Activated T-helper 1 cell treated with Interleukin-2 at 50 U/mL for 16 hours (primary cell): ENCODE measurements at regions not wholly inside any gene's neighbourhood (a gene's known extent, or its start where the extent isn't known, plus 50 kb on each side); places are given as distances from the start of the nearest gene placed in this dataset.
A peak's percentile ranks its signal among the peaks of the same experiment; 100 is the strongest.
"Not testable (repeated sequence)": the region's sequence is repeated elsewhere in the genome, so short reads cannot be mapped to it uniquely, and the experiment has no call there.

Experiments used
- DNase-seq: peaks from one replicate; pipeline ENCODE4 v3.0.0-alpha.2; 2020; ENCODE audit warnings: low read depth

DNA sequence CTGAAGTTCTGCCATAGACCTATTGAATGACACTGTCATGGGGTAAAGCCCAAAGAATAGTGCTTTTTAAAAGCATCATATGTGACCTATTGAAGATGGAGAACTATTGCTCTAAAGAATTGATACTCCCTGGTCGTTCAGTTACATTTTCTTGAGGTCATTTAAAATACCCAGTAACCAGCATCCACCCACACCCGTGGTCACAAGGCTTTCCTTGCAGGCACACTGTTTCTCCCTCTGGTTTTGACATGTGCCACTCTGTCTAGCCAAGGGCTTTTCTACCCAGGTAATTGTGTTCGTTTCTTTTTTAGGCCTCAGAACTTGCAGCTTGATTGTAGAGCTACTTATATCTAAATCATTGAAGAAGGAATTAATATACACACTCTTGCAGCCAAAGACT, 68.3 kb upstream of the LYZL2 start:
- DNase-seq, result no peak

DNA sequence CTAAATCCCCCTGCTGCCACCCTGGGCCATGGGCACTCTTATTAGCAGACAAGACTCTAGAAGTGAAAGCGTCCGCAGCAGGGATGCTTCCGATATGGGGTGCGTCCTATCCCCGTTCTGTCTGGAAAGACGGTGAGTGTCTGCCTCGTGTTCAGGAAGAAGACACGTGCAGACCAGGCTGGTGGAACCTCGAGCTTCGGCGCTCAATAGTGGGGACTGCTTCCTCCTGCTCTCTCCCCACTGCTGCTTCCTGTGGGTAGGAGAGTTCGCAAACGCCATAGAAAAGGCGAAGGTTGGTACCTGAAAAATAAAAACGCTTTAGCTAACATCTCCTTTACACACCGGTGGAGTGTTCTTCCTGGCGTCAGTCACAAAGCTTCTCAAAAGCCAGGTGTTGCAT, 67.7 kb upstream of the LYZL2 start:
- DNase-seq, result not testable (repeated sequence)

DNA sequence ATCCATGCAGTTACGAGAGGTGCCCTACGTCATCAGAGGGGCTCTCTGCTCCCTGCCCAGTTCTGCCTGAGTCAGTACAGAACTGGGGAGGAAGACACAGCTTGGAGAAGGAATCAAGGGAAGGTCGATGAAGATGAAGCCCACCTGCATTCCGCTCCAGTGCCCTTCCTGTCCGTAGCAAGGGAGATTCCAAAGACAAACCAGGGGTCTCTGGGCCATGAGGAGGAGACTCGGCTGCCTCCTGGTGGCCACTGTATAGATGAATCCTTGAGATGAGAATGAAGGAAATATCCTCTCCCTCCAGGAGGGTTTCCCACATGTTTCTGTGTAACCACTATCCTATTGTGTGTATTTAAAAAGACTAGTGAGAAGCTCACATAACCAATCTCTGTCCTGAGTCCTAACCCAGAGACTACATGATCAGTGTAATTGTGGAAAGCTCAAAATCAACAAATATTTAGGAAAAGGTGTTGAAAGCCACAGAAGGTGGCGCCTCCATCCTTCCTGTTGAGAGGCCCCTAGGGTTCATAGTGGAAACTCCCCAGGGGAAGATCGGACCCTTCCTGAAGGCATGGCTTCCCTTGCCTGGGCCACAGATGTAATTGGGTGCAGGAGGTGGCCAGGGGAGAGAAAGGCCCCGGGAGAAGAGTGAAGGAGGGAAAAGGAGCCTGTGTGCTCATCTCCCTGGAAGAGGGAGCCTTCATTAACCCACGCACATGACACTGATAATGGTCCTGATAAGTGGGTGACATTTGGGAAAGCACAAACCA, 67.0 kb upstream of the LYZL2 start:
- not testable (repeated sequence) for DNase-seq

DNA sequence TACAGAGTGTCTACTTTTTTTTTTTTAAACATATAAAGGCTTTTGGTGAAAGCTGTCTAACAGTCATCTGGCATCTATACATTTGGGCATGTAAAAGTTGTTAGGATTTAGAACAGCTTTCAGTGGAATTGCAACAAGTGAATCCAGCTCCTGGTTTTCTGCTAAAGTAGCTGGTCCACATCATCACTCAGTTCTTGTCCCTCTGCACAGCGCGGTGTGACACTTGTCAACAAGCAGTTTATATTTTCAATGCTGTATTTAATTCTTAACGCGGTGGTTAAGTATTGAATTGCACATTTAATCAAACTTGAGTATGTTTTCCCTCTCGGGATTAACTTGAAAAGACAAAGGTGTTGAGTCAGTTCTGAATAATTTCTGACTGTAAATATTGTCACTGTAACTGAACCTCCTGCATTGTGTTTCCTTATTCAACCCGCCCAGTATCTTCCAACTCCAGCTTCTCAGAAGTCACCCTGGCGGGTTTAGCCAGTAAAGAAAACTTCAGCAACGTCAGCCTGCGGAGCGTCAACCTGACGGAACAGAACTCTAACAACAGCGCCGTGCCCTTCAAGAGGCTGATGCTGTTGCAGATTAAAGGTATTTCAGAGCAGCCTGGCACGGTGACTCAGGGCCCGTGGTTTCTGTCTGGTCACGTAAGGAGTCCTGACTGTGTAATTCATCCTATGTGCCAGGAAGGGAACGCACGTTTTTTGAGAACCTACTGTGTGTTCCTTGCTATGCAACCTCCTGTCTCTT, 66.1 kb upstream of the LYZL2 start:
- DNase-seq, result peak; percentile 54

DNA sequence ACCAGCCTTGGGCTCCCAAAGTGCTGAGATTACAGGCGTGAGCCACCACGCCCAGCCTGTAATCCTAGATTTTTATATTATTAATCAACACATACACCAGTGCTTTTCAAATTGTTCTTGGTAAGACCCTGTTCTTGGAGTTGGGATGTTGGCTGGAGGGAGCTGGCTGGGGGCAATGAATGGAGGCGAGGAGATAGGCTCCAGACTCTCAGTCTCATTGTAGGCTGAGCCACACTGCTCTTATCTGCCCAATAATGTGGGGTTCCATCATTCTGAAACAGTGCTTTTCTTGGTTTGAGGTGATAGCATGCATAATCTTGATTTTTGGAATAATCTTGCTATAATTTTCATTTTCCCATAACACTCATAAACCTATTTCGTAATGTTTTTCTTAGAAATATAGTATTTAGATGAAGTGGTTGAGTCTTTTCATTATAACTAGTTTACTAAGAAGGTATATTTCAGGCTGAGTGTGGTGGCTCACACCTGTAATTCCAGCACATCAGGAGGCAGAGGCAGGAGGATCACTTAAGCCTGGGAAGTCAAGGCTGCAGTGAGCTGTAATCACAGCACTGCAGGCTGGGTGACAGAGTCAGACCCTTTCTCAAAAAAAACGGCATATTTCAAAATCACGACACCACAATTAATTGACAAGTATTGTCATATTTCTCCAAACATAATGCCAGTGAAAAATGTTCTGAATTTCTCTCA, 65.1 kb upstream of the LYZL2 start:
- no peak for DNase-seq

DNA sequence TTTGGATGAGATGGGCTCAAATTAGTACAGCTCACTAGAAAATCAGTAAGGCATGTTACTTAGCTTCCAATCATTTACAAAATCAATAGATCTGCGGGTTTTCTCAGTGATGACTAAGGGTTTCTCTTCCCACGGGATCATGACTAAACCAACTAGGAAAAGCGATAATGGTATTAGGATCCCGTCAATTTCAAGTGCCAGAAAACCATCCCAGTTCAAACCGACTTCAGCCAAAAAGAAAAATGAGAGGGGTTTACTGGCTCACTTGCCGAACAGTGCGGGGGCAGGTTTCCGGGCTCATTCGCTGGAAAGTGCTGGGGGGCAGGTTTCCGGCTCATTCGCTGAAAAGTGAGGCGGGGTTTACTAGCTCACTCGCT, 62.1 kb upstream of the LYZL2 start:
- DNase-seq, result no peak

DNA sequence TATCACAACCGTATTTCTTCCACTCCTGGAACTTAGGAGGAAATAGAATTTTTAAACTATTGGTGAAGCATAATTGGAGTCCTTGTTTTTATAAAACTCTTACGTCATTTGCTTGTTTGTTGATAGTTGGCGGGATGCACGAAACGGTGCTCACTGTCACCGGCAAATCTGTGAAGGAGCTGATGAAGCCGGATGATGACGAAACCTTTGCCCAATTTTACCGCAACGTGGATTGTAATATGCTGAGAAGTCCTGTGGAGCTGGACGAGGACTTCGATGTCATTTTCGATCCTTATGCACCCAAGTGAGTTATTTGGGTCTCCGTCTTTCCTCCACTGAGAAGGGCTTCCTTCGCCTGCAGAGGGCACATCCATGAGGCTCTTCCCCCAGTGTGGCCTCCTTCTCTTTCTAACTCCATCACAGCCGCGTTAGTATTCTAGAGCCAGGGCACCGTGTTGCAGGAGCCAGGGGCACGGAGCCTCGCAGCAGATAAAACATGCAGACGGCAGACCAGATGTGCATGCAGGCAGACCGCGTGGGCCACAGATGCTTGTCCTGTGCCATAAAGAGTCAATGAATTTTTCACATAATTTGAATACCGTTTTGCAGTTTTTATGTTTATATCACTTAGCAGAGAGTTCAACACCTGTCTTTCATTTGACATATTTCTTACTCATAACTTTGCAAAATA, 61.5 kb upstream of the LYZL2 start:
- DNase-seq, result not testable (repeated sequence)

DNA sequence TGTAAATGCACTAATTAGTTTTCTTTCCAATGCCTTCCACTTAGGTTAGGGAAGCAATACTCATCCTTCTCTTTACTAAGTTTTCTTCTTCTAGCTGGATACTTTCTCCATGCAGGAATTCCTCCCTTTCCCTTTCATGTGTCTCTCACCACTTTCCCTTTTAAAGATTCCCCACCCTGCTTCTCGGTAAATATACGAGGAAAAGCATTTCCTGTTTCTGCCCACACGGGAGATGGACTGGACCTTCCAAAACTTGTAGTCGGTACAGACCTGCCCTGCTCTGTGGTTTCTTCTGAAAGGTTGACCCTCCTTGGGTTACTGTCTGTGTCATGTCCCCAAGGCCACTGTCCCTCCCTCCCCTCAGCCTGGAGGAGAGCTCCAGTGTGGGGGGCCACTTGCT, 58.9 kb upstream of the LYZL2 start:
- no peak for DNase-seq

DNA sequence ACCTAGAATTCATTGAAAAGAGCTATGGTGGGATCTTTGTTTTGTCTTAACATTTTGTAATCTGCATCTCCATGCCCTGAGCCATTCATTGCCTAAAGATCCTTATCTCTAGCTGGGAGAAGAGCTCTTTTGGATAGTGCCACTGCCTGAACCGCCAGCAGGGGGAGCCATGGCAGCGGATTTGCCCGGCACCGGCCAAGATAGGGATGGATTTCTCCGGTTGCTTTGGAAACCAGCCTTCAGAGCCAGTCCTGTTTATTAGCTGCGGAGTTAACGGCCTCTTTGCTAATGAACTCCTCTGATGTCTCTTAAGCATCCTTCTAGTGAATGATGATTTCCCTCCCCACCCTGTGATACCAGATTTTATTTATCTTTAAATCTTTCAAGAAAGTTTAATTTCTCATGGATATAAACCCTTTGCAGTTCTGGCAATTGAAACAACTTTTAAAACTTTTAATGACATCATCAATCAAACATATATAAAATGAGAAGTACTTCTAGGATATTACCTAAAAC, 58.2 kb upstream of the LYZL2 start:
- peak; percentile 66 for DNase-seq

DNA sequence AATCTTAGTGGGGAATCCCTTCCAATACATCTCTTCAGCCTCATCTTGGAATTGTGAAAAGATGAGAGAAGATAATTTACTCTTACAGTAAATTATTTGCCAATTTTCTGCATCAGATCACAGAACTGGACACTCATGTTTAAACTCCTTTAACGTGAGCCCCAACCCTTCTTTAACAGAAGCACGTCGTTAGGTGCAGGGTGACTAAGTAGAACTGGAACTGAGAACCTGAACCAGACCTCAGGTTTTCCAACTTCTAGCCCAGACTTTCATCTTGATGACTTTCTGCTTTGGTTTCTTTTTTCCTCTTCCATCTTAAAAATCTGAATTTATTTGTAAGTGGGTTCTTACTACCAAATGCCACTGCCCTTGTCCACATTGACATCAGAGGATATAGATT, 57.2 kb upstream of the LYZL2 start:
- no peak for DNase-seq

DNA sequence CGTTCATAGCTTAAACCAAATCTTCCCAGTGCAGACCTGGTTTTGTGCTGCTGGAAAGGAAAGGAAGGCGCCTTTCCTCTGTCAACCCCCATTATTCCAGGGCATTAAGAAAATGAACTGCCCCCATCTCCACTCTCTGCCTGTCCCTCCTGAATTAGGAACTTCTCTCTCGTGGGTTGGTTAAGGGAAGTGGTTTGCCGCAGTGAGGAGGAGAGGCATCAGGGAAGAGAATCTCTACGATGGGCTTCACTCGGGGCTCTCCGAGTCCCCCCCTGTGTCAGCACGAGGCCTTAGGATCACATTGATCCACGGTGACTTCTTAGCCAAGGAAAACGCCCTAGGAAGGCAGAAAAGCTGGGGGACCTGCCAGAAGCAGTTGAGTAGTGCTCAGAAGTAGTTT, 53.9 kb upstream of the LYZL2 start:
- DNase-seq, result no peak

DNA sequence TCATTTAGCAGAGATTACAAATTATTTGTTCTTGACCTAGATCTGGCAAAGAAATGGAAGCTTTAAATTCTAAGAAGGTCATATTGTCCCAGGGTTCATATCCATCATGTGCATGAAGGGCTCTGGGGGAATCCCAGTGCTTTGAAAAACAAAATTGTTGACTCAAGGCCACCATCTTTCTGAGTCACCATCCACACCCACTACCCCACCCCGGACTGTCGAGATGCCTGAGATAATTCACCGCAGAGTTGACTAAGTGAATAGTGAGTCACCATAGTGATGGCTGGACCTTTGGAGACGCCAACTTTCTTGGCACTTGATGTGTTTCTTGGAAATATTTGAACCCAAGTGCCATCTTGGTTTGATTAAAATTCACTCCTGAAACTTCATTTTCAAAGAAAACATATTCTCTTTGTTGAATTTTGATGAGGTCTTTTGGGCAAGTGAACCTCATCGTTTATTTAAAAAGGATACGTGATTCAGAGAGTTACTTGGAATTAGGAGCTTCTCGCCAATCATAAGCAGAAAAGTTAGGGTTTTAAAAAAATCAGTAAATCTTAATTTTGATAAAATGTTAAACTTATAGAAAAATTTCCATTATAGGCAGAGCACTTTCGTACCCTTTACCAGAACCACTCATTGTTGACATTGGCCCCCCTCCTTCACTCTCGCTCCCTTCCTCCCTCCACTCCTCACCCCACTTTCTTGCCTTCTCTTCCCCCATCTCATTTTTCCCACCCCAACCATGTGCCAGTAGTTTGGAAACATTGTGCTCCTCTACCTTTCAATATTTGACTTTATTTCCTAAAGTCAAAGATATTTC, 53.0 kb upstream of the LYZL2 start:
- DNase-seq, result peak; percentile 40

DNA sequence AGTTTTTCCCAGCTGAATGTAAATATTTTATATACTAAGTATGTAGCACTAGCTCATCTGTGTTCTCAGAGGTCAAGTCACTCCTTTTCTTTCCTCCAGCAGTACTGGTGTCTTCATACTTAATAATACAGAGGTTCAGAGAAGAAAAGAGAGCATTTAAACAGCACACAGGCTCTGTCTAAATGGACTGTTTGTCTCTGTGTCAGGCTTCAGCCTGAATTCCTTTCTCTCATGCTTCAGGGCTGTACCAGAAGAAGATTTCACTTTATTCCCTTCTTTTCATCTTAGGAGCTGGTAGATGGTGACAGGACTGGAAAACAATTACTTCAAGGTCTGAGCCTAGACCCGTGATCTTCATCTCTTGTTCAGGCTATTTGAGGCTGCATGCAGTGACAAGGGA, 51.4 kb upstream of the LYZL2 start:
- DNase-seq, result no peak
